SU-DHL-6 (cell line): ENCODE measurements at regions not wholly inside any gene's neighbourhood (a gene's known extent, or its start where the extent isn't known, plus 50 kb on each side); places are given as distances from the start of the nearest gene placed in this dataset.

ENCODE experiments used
- H2AFZ ChIP-seq: fragments of 200-600 bp; sonication (generic); 2 replicates; pipeline ENCODE4 v1.6.1; 2014; ENCODE audit warnings: low read depth, mild to moderate bottlenecking, moderate library complexity, mixed read lengths, antibody characterized with exemption, low read length; ENCODE audit not compliant: severe bottlenecking
- H3F3A ChIP-seq: fragments of 200-600 bp; shearing (Covaris generic); 2 replicates; pipeline ENCODE4 v1.6.0; 2016; ENCODE audit warnings: antibody characterized with exemption, mild to moderate bottlenecking; ENCODE audit not compliant: insufficient read depth
- H3K27ac ChIP-seq: fragments of 200-600 bp; sonication (generic); 2 replicates; pipeline ENCODE4 v1.5.1; 2016; ENCODE audit warnings: low read depth, mild to moderate bottlenecking, low read length, moderate library complexity, mixed read lengths
- H3K27me3 ChIP-seq: fragments of 200-600 bp; sonication (generic), shearing (Covaris generic); 2 replicates; pipeline ENCODE4 v1.6.0; 2014; ENCODE audit warnings: mild to moderate bottlenecking, low read length
- H3K36me3 ChIP-seq: fragments of 200-600 bp; sonication (generic); 2 replicates; pipeline ENCODE4 v1.6.1; 2014; ENCODE audit warnings: mild to moderate bottlenecking, low read length, mixed read lengths
- H3K4me2 ChIP-seq: fragments of 300-600, 200-600 bp; shearing (Covaris generic), sonication (generic); 2 replicates; pipeline ENCODE4 v1.6.0; 2014; ENCODE audit warnings: low read length, low read depth, mild to moderate bottlenecking; ENCODE audit not compliant: poor library complexity, severe bottlenecking
- H3K4me3 ChIP-seq: fragments of 200-600 bp; sonication (generic); 2 replicates; pipeline ENCODE4 v1.5.1; 2014; ENCODE audit warnings: antibody characterized with exemption, low read length, mild to moderate bottlenecking, mixed read lengths; ENCODE audit not compliant: insufficient read depth, poor library complexity, severe bottlenecking
- H3K79me2 ChIP-seq: fragments of 200-600 bp; sonication (generic); 2 replicates; pipeline ENCODE4 v1.6.1; 2014; ENCODE audit warnings: mild to moderate bottlenecking, low read length, moderate library complexity; ENCODE audit not compliant: insufficient read depth
- H3K9ac ChIP-seq: fragments of 200-600 bp; sonication (generic); 2 replicates; pipeline ENCODE4 v1.7.0; 2014; ENCODE audit warnings: mild to moderate bottlenecking, low read length
- H3K9me2 ChIP-seq: fragments of 200-600 bp; sonication (generic); replicated peaks from 2 replicates; pipeline ENCODE4 v1.6.1; 2014; ENCODE audit warnings: low read length; ENCODE audit not compliant: insufficient read depth
- H3K9me3 ChIP-seq: fragments of 200-600 bp; sonication (generic); 2 replicates; pipeline ENCODE4 v1.6.1; 2014; ENCODE audit warnings: low read length, mixed read lengths; ENCODE audit not compliant: insufficient read depth
- H4K20me1 ChIP-seq: fragments of 200-600 bp; sonication (generic); 2 replicates; pipeline ENCODE4 v1.6.1; 2014; ENCODE audit warnings: low read depth, mild to moderate bottlenecking, antibody characterized with exemption, low read length, moderate library complexity, mixed read lengths
- CTCF ChIP-seq: fragments of 200-600 bp; sonication (generic); IDR thresholded peaks from one replicate; pipeline ENCODE4 v1.5.1; 2017; ENCODE audit warnings: antibody characterized with exemption, mild to moderate bottlenecking, low read length, moderate library complexity; ENCODE audit not compliant: insufficient read depth, poor library complexity, severe bottlenecking
- EZH2phosphoT487 ChIP-seq: fragments of 200-600 bp; sonication (generic), shearing (Covaris generic); conservative IDR thresholded peaks from 2 replicates; pipeline ENCODE4 v1.6.1; 2018; ENCODE audit warnings: mild to moderate bottlenecking, antibody characterized with exemption, low read length, moderate library complexity, mixed read lengths

- Histone ChIP-seq H3K4me2 (no peak overlapping the region), H3K9ac (no peak overlapping the region), H4K20me1 (no peaks in the 10 kb centered on the region), H3K9me3 (no peaks in the 10 kb centered on the region), H3K79me2 (no peaks in the 10 kb centered on the region), H2AFZ (no peak overlapping the region), H3K27ac (no peak overlapping the region), H3K9me2 (no peaks in the 10 kb centered on the region), H3K27me3 (no peaks in the 10 kb centered on the region), H3F3A (no peaks in the 10 kb centered on the region), H3K4me3 (no peak overlapping the region), H3K36me3 (no peaks in the 10 kb centered on the region)
- no peak for TF ChIP-seq CTCF
- no peak for TF ChIP-seq EZH2phosphoT487
Measured at GRCh38 chr5:5902678-5903646, 475.4 kb downstream of the MED10 start.

DNA sequence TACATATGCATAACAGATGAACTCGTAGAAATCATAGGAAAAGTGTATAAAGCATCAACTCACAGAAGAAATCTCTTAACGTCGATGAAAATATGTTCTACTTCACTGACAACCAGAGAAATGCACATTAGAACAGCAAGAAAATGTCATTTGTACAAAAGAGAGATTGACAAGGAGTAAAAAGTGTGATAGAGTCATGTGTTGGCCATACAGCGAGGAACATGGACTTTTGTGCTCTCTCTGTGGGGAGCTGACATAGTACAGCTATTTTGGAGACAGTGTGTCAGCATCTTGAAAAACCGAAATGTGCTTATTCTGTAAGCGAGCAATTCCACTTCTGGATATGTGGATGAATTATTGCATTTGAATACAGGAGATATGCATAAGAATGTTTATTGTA, 477.9 kb downstream of the ICE1 start:
- no peak overlapping the region for H2AFZ ChIP-seq
- H3K4me3 ChIP-seq, result no peak overlapping the region
- no peak overlapping the region for H3K27ac ChIP-seq
- no peaks in the 10 kb centered on the region for H3K9me2 ChIP-seq
- H3K36me3 ChIP-seq, result no peaks in the 10 kb centered on the region
- H3K4me2 ChIP-seq, result no peak overlapping the region
- H3K27me3 ChIP-seq, result no peaks in the 10 kb centered on the region
- H4K20me1 ChIP-seq, result no peaks in the 10 kb centered on the region
- no peak overlapping the region for H3K9ac ChIP-seq
- H3K9me3 ChIP-seq, result no peaks in the 10 kb centered on the region
- H3F3A ChIP-seq, result no peaks in the 10 kb centered on the region
- no peaks in the 10 kb centered on the region for H3K79me2 ChIP-seq
- no peak for TF ChIP-seq EZH2phosphoT487
- no peak for TF ChIP-seq CTCF

DNA sequence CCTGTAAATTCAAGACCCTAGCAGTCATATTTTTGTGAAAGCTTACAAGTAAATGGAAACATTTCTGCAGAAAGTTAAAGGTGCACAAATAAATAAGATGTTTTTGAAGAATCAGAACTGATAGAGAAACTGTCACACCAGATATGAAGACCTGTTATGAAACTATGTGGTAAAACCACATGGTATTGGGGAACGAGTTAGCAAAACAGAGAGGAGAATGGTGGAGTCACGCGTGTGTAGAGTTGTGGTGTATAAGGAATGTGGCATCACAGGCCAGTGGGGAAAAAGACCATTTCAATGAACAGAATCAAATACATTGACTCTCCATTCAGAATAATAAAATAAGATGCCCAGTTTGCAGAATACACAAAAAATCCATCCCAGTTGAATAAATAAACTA, 477.2 kb downstream of the ICE1 start:
- TF ChIP-seq CTCF (no peak), EZH2phosphoT487 (no peak)
- H3K9me3 ChIP-seq, result no peaks in the 10 kb centered on the region
- no peak overlapping the region for H3K4me2 ChIP-seq
- H3F3A ChIP-seq, result no peaks in the 10 kb centered on the region
- no peak overlapping the region for H2AFZ ChIP-seq
- H3K27ac ChIP-seq, result no peak overlapping the region
- H3K9ac ChIP-seq, result no peak overlapping the region
- no peaks in the 10 kb centered on the region for H3K79me2 ChIP-seq
- H3K4me3 ChIP-seq, result no peak overlapping the region
- H3K9me2 ChIP-seq, result no peaks in the 10 kb centered on the region
- no peaks in the 10 kb centered on the region for H3K36me3 ChIP-seq
- no peaks in the 10 kb centered on the region for H4K20me1 ChIP-seq
- no peaks in the 10 kb centered on the region for H3K27me3 ChIP-seq
